H9 (cell line): ENCODE measurements at regions not wholly inside any gene's neighbourhood (a gene's known extent, or its start where the extent isn't known, plus 50 kb on each side); places are given as distances from the start of the nearest gene placed in this dataset.

Source experiments
- DNase-seq: peaks from one replicate; pipeline ENCODE4 v3.0.0-alpha.2; 2017
- H2AFZ ChIP-seq: one replicate; pipeline ENCODE4 v1.6.1; 2013; ENCODE audit warnings: mild to moderate bottlenecking, low read length, control low read depth, moderate library complexity
- H2AK5ac ChIP-seq: 2 replicates; pipeline ENCODE4 v1.6.1; 2013; ENCODE audit warnings: low read length, control low read depth, mixed read lengths; ENCODE audit not compliant: insufficient read length
- H2BK120ac ChIP-seq: one replicate; pipeline ENCODE4 v1.6.1; 2013; ENCODE audit warnings: low read depth, mild to moderate bottlenecking, low read length, control low read depth, inconsistent platforms; ENCODE audit not compliant: poor library complexity, severe bottlenecking
- H2BK12ac ChIP-seq: 2 replicates; pipeline ENCODE4 v1.6.1; 2013; ENCODE audit warnings: low read length, control low read depth, mixed read lengths, low read depth; ENCODE audit not compliant: insufficient read length
- H2BK15ac ChIP-seq: 2 replicates; pipeline ENCODE4 v1.6.1; 2013; ENCODE audit warnings: low read depth, low read length, control low read depth
- H2BK20ac ChIP-seq: one replicate; pipeline ENCODE4 v1.6.1; 2013; ENCODE audit warnings: low read depth, mild to moderate bottlenecking, low read length, control low read depth, inconsistent platforms; ENCODE audit not compliant: poor library complexity, severe bottlenecking
- H2BK5ac ChIP-seq: 2 replicates; pipeline ENCODE4 v1.6.1; 2013; ENCODE audit warnings: low read length, control low read depth, mixed read lengths; ENCODE audit not compliant: insufficient read length
- H3K14ac ChIP-seq: 2 replicates; pipeline ENCODE4 v1.6.1; 2013; ENCODE audit warnings: low read length, control low read depth; ENCODE audit not compliant: insufficient read depth
- H3K18ac ChIP-seq: 2 replicates; pipeline ENCODE4 v1.6.1; 2013; ENCODE audit warnings: low read depth, mild to moderate bottlenecking, mixed read lengths, low read length, control low read depth; ENCODE audit not compliant: insufficient read length
- H3K23ac ChIP-seq: 2 replicates; pipeline ENCODE4 v1.6.1; 2013; ENCODE audit warnings: low read length, control low read depth, mixed read lengths, low read depth; ENCODE audit not compliant: insufficient read length
- H3K23me2 ChIP-seq: 2 replicates; pipeline ENCODE4 v1.6.1; 2013; ENCODE audit warnings: low read depth, mild to moderate bottlenecking, mixed read lengths, low read length, control low read depth; ENCODE audit not compliant: insufficient read length, poor library complexity, severe bottlenecking
- H3K27ac ChIP-seq: 2 replicates; pipeline ENCODE4 v1.5.1; 2013; ENCODE audit warnings: low read length, control low read depth, mixed read lengths, low read depth; ENCODE audit not compliant: insufficient read length
- H3K27me3 ChIP-seq: 2 replicates; pipeline ENCODE4 v1.6.1; 2013; ENCODE audit warnings: low read length, control low read depth, inconsistent platforms; ENCODE audit not compliant: insufficient read depth
- H3K4ac ChIP-seq: 2 replicates; pipeline ENCODE4 v1.6.1; 2013; ENCODE audit warnings: low read depth, mild to moderate bottlenecking, control low read depth, inconsistent platforms, low read length, moderate library complexity
- H3K4me1 ChIP-seq: 2 replicates; pipeline ENCODE4 v1.6.1; 2013; ENCODE audit warnings: low read length, control low read depth, inconsistent platforms; ENCODE audit not compliant: insufficient read depth
- H3K4me2 ChIP-seq: 2 replicates; pipeline ENCODE4 v1.6.1; 2013; ENCODE audit warnings: low read length, control low read depth, mixed read lengths; ENCODE audit not compliant: insufficient read length, insufficient read depth
- H3K56ac ChIP-seq: 2 replicates; pipeline ENCODE4 v1.6.1; 2013; ENCODE audit warnings: low read depth, mild to moderate bottlenecking, mixed read lengths, low read length, control low read depth; ENCODE audit not compliant: insufficient read length
- H3K79me1 ChIP-seq: 2 replicates; pipeline ENCODE4 v1.6.1; 2013; ENCODE audit warnings: low read depth, mild to moderate bottlenecking, moderate library complexity, low read length, control low read depth, inconsistent platforms; ENCODE audit not compliant: insufficient read depth, poor library complexity, severe bottlenecking
- H3K79me2 ChIP-seq: 2 replicates; pipeline ENCODE4 v1.6.1; 2013; ENCODE audit warnings: low read length, control low read depth, inconsistent platforms; ENCODE audit not compliant: insufficient read depth
- H3K9ac ChIP-seq: 2 replicates; pipeline ENCODE4 v1.6.1; 2013; ENCODE audit warnings: low read length, control low read depth, mixed read lengths; ENCODE audit not compliant: insufficient read length; ENCODE audit errors: extremely low read depth
- H3K9me3 ChIP-seq: one replicate; pipeline ENCODE4 v1.6.1; 2013; ENCODE audit warnings: low read depth, low read length, inconsistent platforms; ENCODE audit not compliant: control insufficient read depth
- H3T11ph ChIP-seq: one replicate; pipeline ENCODE4 v1.6.1; 2013; ENCODE audit warnings: mild to moderate bottlenecking, low read length, control low read depth, inconsistent platforms
- H4K20me1 ChIP-seq: one replicate; pipeline ENCODE4 v1.6.1; 2013; ENCODE audit not compliant: control insufficient read depth, insufficient read length, insufficient read depth
- H4K5ac ChIP-seq: 2 replicates; pipeline ENCODE4 v1.6.1; 2013; ENCODE audit warnings: low read depth, mild to moderate bottlenecking, mixed read lengths, low read length, control low read depth; ENCODE audit not compliant: insufficient read length
- H4K8ac ChIP-seq: replicated peaks from 2 replicates; pipeline ENCODE4 v1.6.1; 2013; ENCODE audit warnings: low read length, control low read depth, mixed read lengths, low read depth; ENCODE audit not compliant: insufficient read length
- H4K91ac ChIP-seq: 2 replicates; pipeline ENCODE4 v1.6.1; 2013; ENCODE audit warnings: low read depth, mild to moderate bottlenecking, moderate library complexity, mixed read lengths, low read length, control low read depth; ENCODE audit not compliant: insufficient read length
- H3K27ac Mint-ChIP-seq, 3 experiments: 2 replicates in 2 of 3; 3 replicates in 1 of 3; pipeline ENCODE4 v1.8.0; 2020 to 2021; ENCODE audit warnings: mixed read lengths in 3 of 3, mild to moderate bottlenecking in 1 of 3, moderate library complexity in 1 of 3
- H3K27me3 Mint-ChIP-seq: 2 replicates; pipeline ENCODE4 v1.8.0; 2021; ENCODE audit warnings: low read depth, mild to moderate bottlenecking, moderate library complexity, mixed read lengths
- H3K36me3 Mint-ChIP-seq, 3 experiments: 2 replicates in 2 of 3; 3 replicates in 1 of 3; pipeline ENCODE4 v1.8.0; 2020 to 2021; ENCODE audit warnings: low read depth in 3 of 3, mixed read lengths in 3 of 3; ENCODE audit not compliant: insufficient read depth in 1 of 3
- H3K4me1 Mint-ChIP-seq, 2 experiments: 2 replicates each; pipeline ENCODE4 v1.8.0; 2020; ENCODE audit warnings: mixed read lengths in 2 of 2
- H3K4me3 Mint-ChIP-seq, 2 experiments: 2 replicates in 1 of 2; 3 replicates in 1 of 2; pipeline ENCODE4 v1.8.0; 2020 to 2021; ENCODE audit warnings: mild to moderate bottlenecking in 2 of 2, mixed read lengths in 2 of 2, moderate library complexity in 1 of 2
- H3K9me3 Mint-ChIP-seq, 2 experiments: 2 replicates in 1 of 2; 3 replicates in 1 of 2; pipeline ENCODE4 v1.8.0; 2020; ENCODE audit warnings: mild to moderate bottlenecking in 2 of 2, mixed read lengths in 2 of 2, moderate library complexity in 1 of 2
- CTCF ChIP-seq: fragments of 200-600 bp; sonication (generic); conservative IDR thresholded peaks from 3 replicates; pipeline ENCODE4 v1.8.0; 2021; ENCODE audit warnings: antibody characterized with exemption, mild to moderate bottlenecking
- WGBS: extraction: QIAGEN DNeasy Blood & Tissue Kit; methylation state at CpG from one replicate; pipeline ENCODE4 v1.1.7; 2013; ENCODE audit warnings: missing lambda C conversion rate, low lambda C conversion rate, mixed read lengths; ENCODE audit not compliant: insufficient read length; ENCODE audit errors: extremely low coverage; 5-methylcytosine and 5-hydroxymethylcytosine counted together

- H3K56ac ChIP-seq: no peak overlapping the region
- H2BK12ac ChIP-seq: no peak overlapping the region
- H4K91ac ChIP-seq: no peak overlapping the region
- Mint-ChIP-seq H3K4me1 (peaks cover 38 to 51% of the 10 kb centered on the region in 2 experiments), H3K9me3 (no peaks in the 10 kb centered on the region), H3K27ac (peak overlapping the region in 1 of 3 experiments; percentile 13; a peak in 1 of 7 replicates), H3K4me3 (no peak overlapping the region), H3K27me3 (peaks cover 5% of the 10 kb centered on the region), H3K36me3 (no peaks in the 10 kb centered on the region)
- no peak overlapping the region for H3K9ac ChIP-seq
- no peaks in the 10 kb centered on the region for H4K20me1 ChIP-seq
- peaks cover 3% of the 10 kb centered on the region; the same call in 1 of the 2 replicates for H3K4me1 ChIP-seq
- H4K8ac ChIP-seq: no peak overlapping the region
- no peak overlapping the region for H2BK120ac ChIP-seq
- H3K23me2 ChIP-seq: no peaks in the 10 kb centered on the region
- H2AFZ ChIP-seq: peak overlapping the region; percentile 9
- H2BK15ac ChIP-seq: no peak overlapping the region
- H3K79me1 ChIP-seq: no peaks in the 10 kb centered on the region
- H2BK20ac ChIP-seq: no peak overlapping the region
- WGBS: no CpG with 5 or more reads among the region's 7 CpGs
- no peak overlapping the region for H2AK5ac ChIP-seq
- no peak overlapping the region for H3K27ac ChIP-seq
- no peak for DNase-seq
- H4K5ac ChIP-seq: no peak overlapping the region
- H3K79me2 ChIP-seq: no peaks in the 10 kb centered on the region
- no peak overlapping the region for H3K18ac ChIP-seq
- H3K4me2 ChIP-seq: no peak overlapping the region
- H3K4ac ChIP-seq: no peak overlapping the region
- H3K23ac ChIP-seq: no peak overlapping the region
- H2BK5ac ChIP-seq: no peak overlapping the region
- H3K14ac ChIP-seq: no peak overlapping the region
- no peaks in the 10 kb centered on the region for H3K9me3 ChIP-seq
- TF ChIP-seq CTCF: no peak
- H3T11ph ChIP-seq: no peak overlapping the region
- no peaks in the 10 kb centered on the region for H3K27me3 ChIP-seq
These were observed 289.8 kb downstream of the MAF start for GRCh38 chr16:79310710-79311109.
